Activated B cell treated with CpG ODN at 0.5 μM for 24 hours (primary cell): ENCODE measurements at regions not wholly inside any gene's neighbourhood (a gene's known extent, or its start where the extent isn't known, plus 50 kb on each side); places are given as distances from the start of the nearest gene placed in this dataset.

Experiments
- ATAC-seq: fragments of 200-7000 bp; cut with Tn5 transposase; one replicate; pipeline ENCODE4 v1.10.0; 2021; ENCODE audit warnings: low read depth, mild to moderate bottlenecking, moderate library complexity
- CTCF ChIA-PET: fragments of 350-600 bp; sonication (Branson Sonifier 250); formaldehyde crosslinking; loops from one replicate; lab custom pipeline; 2021; ENCODE audit warnings: antibody characterized with exemption; lab: Charles Lee
- POLR2A ChIA-PET: fragments of 350-600 bp; sonication (Branson Sonifier 250); formaldehyde crosslinking; loops from one replicate; lab custom pipeline; 2021; ENCODE audit warnings: antibody characterized with exemption; lab: Charles Lee
- DNase-seq: peaks from one replicate; pipeline ENCODE4 v3.0.0; 2022
- H3K27ac Mint-ChIP-seq: one replicate; pipeline ENCODE4 v1.8.0; 2020; ENCODE audit warnings: mixed read lengths
- H3K27me3 Mint-ChIP-seq: one replicate; pipeline ENCODE4 v1.8.0; 2021; ENCODE audit warnings: mixed read lengths
- H3K36me3 Mint-ChIP-seq: one replicate; pipeline ENCODE4 v1.8.0; 2021; ENCODE audit warnings: low read depth, mixed read lengths
- H3K4me1 Mint-ChIP-seq: one replicate; pipeline ENCODE4 v1.8.0; 2021; ENCODE audit warnings: mixed read lengths
- H3K4me3 Mint-ChIP-seq: one replicate; pipeline ENCODE4 v1.8.0; 2020; ENCODE audit warnings: mild to moderate bottlenecking, mixed read lengths
- H3K9me3 Mint-ChIP-seq: one replicate; pipeline ENCODE4 v1.8.0; 2020; ENCODE audit warnings: mixed read lengths
- intact Hi-C: fragments of 100-400 bp; cut with micrococcal nuclease; formaldehyde crosslinking; loops from one replicate; pipeline ENCODE4 v1.15.1; 2024
- TF ChIP-seq, protein P1 (sequence below): fragments of 200-600 bp; IDR thresholded peaks from one replicate; pipeline ENCODE4 v1.8.0; 2022; ENCODE audit warnings: antibody characterized with exemption, mild to moderate bottlenecking

GRCh38 chr4:10343656-10344055 is 113.6 kb downstream of the ZNF518B start:
- H3K9me3 Mint-ChIP-seq: no peaks in the 10 kb centered on the region
- intact Hi-C loops: no loop called here
- no peaks in the 10 kb centered on the region for H3K36me3 Mint-ChIP-seq
- POLR2A ChIA-PET: no interaction called here
- H3K4me1 Mint-ChIP-seq: no peaks in the 10 kb centered on the region
- H3K27me3 Mint-ChIP-seq: peaks cover 7% of the 10 kb centered on the region
- TF ChIP-seq, protein P1, sequence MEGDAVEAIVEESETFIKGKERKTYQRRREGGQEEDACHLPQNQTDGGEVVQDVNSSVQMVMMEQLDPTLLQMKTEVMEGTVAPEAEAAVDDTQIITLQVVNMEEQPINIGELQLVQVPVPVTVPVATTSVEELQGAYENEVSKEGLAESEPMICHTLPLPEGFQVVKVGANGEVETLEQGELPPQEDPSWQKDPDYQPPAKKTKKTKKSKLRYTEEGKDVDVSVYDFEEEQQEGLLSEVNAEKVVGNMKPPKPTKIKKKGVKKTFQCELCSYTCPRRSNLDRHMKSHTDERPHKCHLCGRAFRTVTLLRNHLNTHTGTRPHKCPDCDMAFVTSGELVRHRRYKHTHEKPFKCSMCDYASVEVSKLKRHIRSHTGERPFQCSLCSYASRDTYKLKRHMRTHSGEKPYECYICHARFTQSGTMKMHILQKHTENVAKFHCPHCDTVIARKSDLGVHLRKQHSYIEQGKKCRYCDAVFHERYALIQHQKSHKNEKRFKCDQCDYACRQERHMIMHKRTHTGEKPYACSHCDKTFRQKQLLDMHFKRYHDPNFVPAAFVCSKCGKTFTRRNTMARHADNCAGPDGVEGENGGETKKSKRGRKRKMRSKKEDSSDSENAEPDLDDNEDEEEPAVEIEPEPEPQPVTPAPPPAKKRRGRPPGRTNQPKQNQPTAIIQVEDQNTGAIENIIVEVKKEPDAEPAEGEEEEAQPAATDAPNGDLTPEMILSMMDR: no peak
- DNase-seq (no peak), ATAC-seq (no peak)
- no peak overlapping the region for H3K4me3 Mint-ChIP-seq
- no peak overlapping the region for H3K27ac Mint-ChIP-seq
- CTCF ChIA-PET: no interaction called here

- Mint-ChIP-seq H3K36me3 (no peaks in the 10 kb centered on the region), H3K4me1 (no peaks in the 10 kb centered on the region), H3K27me3 (peaks cover 7% of the 10 kb centered on the region), H3K4me3 (no peak overlapping the region), H3K27ac (no peak overlapping the region), H3K9me3 (no peaks in the 10 kb centered on the region)
- intact Hi-C loops: no loop called here
- ChIA-PET POLR2A (no interaction called here), CTCF (no interaction called here)
- TF ChIP-seq, protein P1: no peak
- ATAC-seq: no peak
- DNase-seq: no peak
Observed at GRCh38 chr4:10342866-10343265, 114.4 kb downstream of the ZNF518B start.

GRCh38 chr4:10336471-10336870 is 120.8 kb downstream of the ZNF518B start:
- CTCF ChIA-PET: no interaction called here

GRCh38 chr4:10335050-10335449 is 122.2 kb downstream of the ZNF518B start:
- ChIA-PET POLR2A (no interaction called here), CTCF (no interaction called here)
- Mint-ChIP-seq H3K27ac (no peak overlapping the region), H3K4me3 (no peak overlapping the region), H3K4me1 (no peaks in the 10 kb centered on the region), H3K27me3 (peaks cover 21% of the 10 kb centered on the region), H3K36me3 (no peaks in the 10 kb centered on the region), H3K9me3 (no peaks in the 10 kb centered on the region)
- ATAC-seq: no peak
- TF ChIP-seq, protein P1: no peak
- no peak for DNase-seq
- intact Hi-C loops: no loop called here

More at GRCh38 chr4:10336471-10336870, 120.8 kb downstream of the ZNF518B start:
- Mint-ChIP-seq H3K4me3 (no peak overlapping the region), H3K9me3 (no peaks in the 10 kb centered on the region), H3K4me1 (no peaks in the 10 kb centered on the region), H3K27ac (no peak overlapping the region), H3K36me3 (no peaks in the 10 kb centered on the region), H3K27me3 (peaks cover 21% of the 10 kb centered on the region)
- POLR2A ChIA-PET: no interaction called here
- TF ChIP-seq, protein P1: no peak
- intact Hi-C loops: no loop called here
- DNase-seq (no peak), ATAC-seq (no peak)

DNA sequence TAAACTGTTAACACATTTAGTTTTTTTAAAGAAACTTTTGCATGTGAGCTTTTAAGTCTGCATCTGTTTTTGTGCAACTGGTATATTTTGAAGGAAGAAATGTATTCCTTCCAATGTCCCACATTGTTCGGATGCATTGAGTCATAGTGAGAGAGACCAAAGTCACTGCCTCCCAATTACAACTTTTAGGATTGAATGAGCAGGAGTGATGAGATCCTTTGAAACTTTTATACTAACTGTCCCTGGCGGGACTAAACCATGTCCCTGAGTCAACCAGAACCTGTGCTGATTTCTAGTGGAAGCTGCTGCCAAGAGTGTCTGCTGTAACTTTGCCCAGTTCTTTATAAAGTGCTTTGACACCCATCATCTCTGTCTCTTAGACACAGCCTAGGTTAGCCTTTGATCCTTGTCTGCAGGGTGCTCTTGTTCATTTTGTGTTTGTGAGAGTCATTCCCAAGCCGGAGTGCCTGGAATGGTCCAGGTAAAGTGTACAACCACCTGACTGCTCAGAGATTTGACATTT is 122.7 kb downstream of the ZNF518B start:
- Mint-ChIP-seq H3K9me3 (no peaks in the 10 kb centered on the region), H3K27ac (no peak overlapping the region), H3K36me3 (no peaks in the 10 kb centered on the region), H3K27me3 (peaks cover 19% of the 10 kb centered on the region), H3K4me3 (no peak overlapping the region), H3K4me1 (no peaks in the 10 kb centered on the region)
- ATAC-seq: no peak
- TF ChIP-seq, protein P1: no peak
- no peak for DNase-seq
- POLR2A ChIA-PET: no interaction called here
- CTCF ChIA-PET: no interaction called here
- intact Hi-C loops: no loop called here
